ENCODE measurements at regions not wholly inside any gene's neighbourhood (a gene's known extent, or its start where the extent isn't known, plus 50 kb on each side); places are given as distances from the start of the nearest gene placed in this dataset.

GRCh38 chr6:33967966-33968724, 164.3 kb upstream of the MLN start:
- peak; percentile 16 for DNase-seq

- no peak for DNase-seq
Measured at GRCh38 chr6:33967265-33967767, 163.5 kb upstream of the MLN start.

- no peak for DNase-seq
Measured at GRCh38 chr6:33966536-33966935, 162.7 kb upstream of the MLN start.

GRCh38 chr6:33965766-33966165, 162.0 kb upstream of the MLN start:
- no peak for DNase-seq

- no peak for DNase-seq
Measured at GRCh38 chr6:33964387-33964786, 160.6 kb upstream of the MLN start.

- DNase-seq = no peak
Measured at GRCh38 chr6:33963136-33963750, 159.4 kb upstream of the MLN start.

- peak; percentile 48 for DNase-seq
Measured at GRCh38 chr6:33962246-33963027, 158.6 kb upstream of the MLN start.

- no peak for DNase-seq
Measured at GRCh38 chr6:33961691-33962090, 157.9 kb upstream of the MLN start.

GRCh38 chr6:33960345-33961313, 156.8 kb upstream of the MLN start:
- no peak for DNase-seq

- DNase-seq = no peak
Measured at GRCh38 chr6:33959661-33960344, 156.0 kb upstream of the MLN start.

GRCh38 chr6:33959329-33959651, 155.5 kb upstream of the MLN start:
- DNase-seq = no peak

- no peak for DNase-seq
Measured at GRCh38 chr6:33958526-33959328, 154.9 kb upstream of the MLN start.

GRCh38 chr6:33957892-33958525, 154.2 kb upstream of the MLN start:
- no peak for DNase-seq

- no peak for DNase-seq
Measured at GRCh38 chr6:33957131-33957891, 153.5 kb upstream of the MLN start.

- no peak for DNase-seq
Measured at GRCh38 chr6:33956206-33956605, 152.4 kb upstream of the MLN start.

GRCh38 chr6:33955566-33955965, 151.8 kb upstream of the MLN start:
- DNase-seq = no peak

GRCh38 chr6:33954453-33954852, 150.7 kb upstream of the MLN start:
- DNase-seq = no peak

GRCh38 chr6:33953171-33953570, 149.4 kb upstream of the MLN start:
- no peak for DNase-seq

GRCh38 chr6:33952016-33952415, 148.2 kb upstream of the MLN start:
- no peak for DNase-seq
